Upper lobe of left lung (tissue), 6 donors: ENCODE measurements at regions not wholly inside any gene's neighbourhood (a gene's known extent, or its start where the extent isn't known, plus 50 kb on each side); places are given as distances from the start of the nearest gene placed in this dataset.

Experiments
- ATAC-seq, 2 donors: fragments of 200-7000 bp; cut with Tn5 transposase; one replicate each; pipeline ENCODE4 v1.9.1; 2022; ENCODE audit warnings: mild to moderate bottlenecking in 2 of 2, moderate library complexity in 2 of 2; ENCODE audit not compliant: low FRiP score in 2 of 2
- DNase-seq, 2 donors: peaks; one replicate each; pipeline ENCODE4 v3.0.0-alpha.2; 2019 to 2020
- H3K27ac ChIP-seq, 4 donors: fragments of 200-600 bp; sonication (generic); one replicate each; pipeline ENCODE4 v1.5.1; 2016 to 2019
- H3K27me3 ChIP-seq, 4 donors: fragments of 200-600 bp; sonication (generic); one replicate each; pipeline ENCODE4 v1.5.1; 2017 to 2019
- H3K36me3 ChIP-seq, 4 donors: fragments of 200-600 bp; sonication (generic); one replicate each; pipeline ENCODE4 v1.5.1; 2016 to 2019
- H3K4me1 ChIP-seq, 4 donors: fragments of 200-600 bp; sonication (generic); one replicate each; pipeline ENCODE4 v1.5.1; 2018 to 2019
- H3K4me3 ChIP-seq, 4 donors: fragments of 200-600 bp; sonication (generic); one replicate each; pipeline ENCODE4 v1.5.1; 2017 to 2019; ENCODE audit warnings: mild to moderate bottlenecking in 2 of 4, moderate library complexity in 1 of 4
- H3K9me3 ChIP-seq, 4 donors: fragments of 200-600 bp; sonication (generic); one replicate each; pipeline ENCODE4 v1.5.1; 2018 to 2019
- CTCF ChIP-seq, 6 experiments: fragments of 450-650 bp in 4 of 6; fragments of 200-600 bp in 2 of 6; sonication (generic) in 2 of 6; IDR thresholded peaks; one replicate each; pipeline ENCODE4 v1.5.1; 2016 to 2019; ENCODE audit warnings: antibody characterized with exemption in 6 of 6
- EP300 ChIP-seq, 4 donors: sonication (generic); formaldehyde crosslinking; IDR thresholded peaks; one replicate each; pipeline ENCODE4 v1.5.1; 2017; ENCODE audit warnings: antibody characterized with exemption in 4 of 4, control low read depth in 2 of 4
- POLR2A ChIP-seq, 4 donors: fragments of 450-650 bp; IDR thresholded peaks; one replicate each; pipeline ENCODE4 v1.5.1; 2016 to 2017; ENCODE audit warnings: antibody characterized with exemption in 4 of 4, mild to moderate bottlenecking in 2 of 4
- POLR2AphosphoS5 ChIP-seq, 2 donors: sonication (generic); formaldehyde crosslinking; IDR thresholded peaks; one replicate each; pipeline ENCODE4 v1.5.1; 2017; ENCODE audit warnings: antibody characterized with exemption in 2 of 2
- WGBS, 2 donors: methylation state at CpG; one replicate each; pipeline ENCODE4 v1.1.5; 2017 to 2018; 5-methylcytosine and 5-hydroxymethylcytosine counted together
- donor health status: DM: no; HTN: no; CAD: no; lungs with moderate emphysema.
- donor health status: DM: no; HTN: yes; CAD: no; lungs with severe emphysema.

GRCh38 chr6:140874066-140874465, 1258.7 kb upstream of the GJE1 start:
- H3K27ac ChIP-seq, result no peak overlapping the region
- no peak overlapping the region for H3K4me3 ChIP-seq
- ATAC-seq (no peak), DNase-seq (no peak)
- H3K4me1 ChIP-seq, result no peaks in the 10 kb centered on the region
- TF ChIP-seq EP300 (IDR thresholded peaks at IDR 0.05) (no peak), POLR2A (IDR thresholded peaks at IDR 0.05) (no peak), POLR2AphosphoS5 (IDR thresholded peaks at IDR 0.05) (no peak), CTCF (IDR thresholded peaks at IDR 0.05) (no peak)
- H3K9me3 ChIP-seq, result no peaks in the 10 kb centered on the region
- H3K36me3 ChIP-seq, result no peaks in the 10 kb centered on the region
- 85 to 92% methylated on average over 3 of the region's 3 CpGs for WGBS, 2 donors
- no peaks in the 10 kb centered on the region for H3K27me3 ChIP-seq

GRCh38 chr6:140872885-140873284, 1259.8 kb upstream of the GJE1 start:
- Histone ChIP-seq H3K9me3 (no peaks in the 10 kb centered on the region), H3K36me3 (no peaks in the 10 kb centered on the region), H3K27me3 (no peaks in the 10 kb centered on the region), H3K4me1 (no peaks in the 10 kb centered on the region), H3K4me3 (no peak overlapping the region), H3K27ac (no peak overlapping the region)
- no peak for TF ChIP-seq POLR2A (IDR thresholded peaks at IDR 0.05)
- TF ChIP-seq CTCF (IDR thresholded peaks at IDR 0.05), result no peak
- TF ChIP-seq POLR2AphosphoS5 (IDR thresholded peaks at IDR 0.05), result no peak
- no peak for TF ChIP-seq EP300 (IDR thresholded peaks at IDR 0.05)
- DNase-seq (no peak), ATAC-seq (no peak)

GRCh38 chr6:140871911-140872310, 1260.8 kb upstream of the GJE1 start:
- H3K9me3 ChIP-seq, result no peaks in the 10 kb centered on the region
- no peaks in the 10 kb centered on the region for H3K27me3 ChIP-seq
- DNase-seq (no peak), ATAC-seq (no peak)
- H3K4me1 ChIP-seq, result no peaks in the 10 kb centered on the region
- no peaks in the 10 kb centered on the region for H3K36me3 ChIP-seq
- H3K27ac ChIP-seq, result no peak overlapping the region
- TF ChIP-seq POLR2A (IDR thresholded peaks at IDR 0.05) (no peak), CTCF (IDR thresholded peaks at IDR 0.05) (no peak), POLR2AphosphoS5 (IDR thresholded peaks at IDR 0.05) (no peak), EP300 (IDR thresholded peaks at IDR 0.05) (no peak)
- H3K4me3 ChIP-seq, result no peak overlapping the region

- TF ChIP-seq POLR2A (IDR thresholded peaks at IDR 0.05) (no peak), POLR2AphosphoS5 (IDR thresholded peaks at IDR 0.05) (no peak), EP300 (IDR thresholded peaks at IDR 0.05) (no peak), CTCF (IDR thresholded peaks at IDR 0.05) (no peak)
- Histone ChIP-seq H3K4me3 (no peak overlapping the region), H3K36me3 (no peaks in the 10 kb centered on the region), H3K27me3 (no peaks in the 10 kb centered on the region), H3K4me1 (no peaks in the 10 kb centered on the region), H3K9me3 (no peaks in the 10 kb centered on the region), H3K27ac (no peak overlapping the region)
- DNase-seq (no peak), ATAC-seq (no peak)
Measured at GRCh38 chr6:140867336-140867735, 1265.4 kb upstream of the GJE1 start.

GRCh38 chr6:140858381-140858971, 1274.2 kb upstream of the GJE1 start:
- Histone ChIP-seq H3K27ac (peak overlapping the region in 3 of 4 donors; percentile 30 to 59 (median 38)), H3K36me3 (no peaks in the 10 kb centered on the region), H3K4me3 (no peak overlapping the region), H3K27me3 (no peaks in the 10 kb centered on the region), H3K9me3 (no peaks in the 10 kb centered on the region), H3K4me1 (peaks cover 0 to 11% (median 2%) of the 10 kb centered on the region in 4 donors)
- TF ChIP-seq POLR2A (IDR thresholded peaks at IDR 0.05), result no peak
- no peak for TF ChIP-seq POLR2AphosphoS5 (IDR thresholded peaks at IDR 0.05)
- ATAC-seq (no peak), DNase-seq (no peak)
- WGBS, 2 donors, result 77 to 83% methylated on average over 10 of the region's 10 CpGs
